RCC 7860 (cell line): ENCODE measurements at regions not wholly inside any gene's neighbourhood (a gene's known extent, or its start where the extent isn't known, plus 50 kb on each side); places are given as distances from the start of the nearest gene placed in this dataset.
A peak's percentile ranks its signal among the peaks of the same experiment; 100 is the strongest.
"Not testable (repeated sequence)": the region's sequence is repeated elsewhere in the genome, so short reads cannot be mapped to it uniquely, and the experiment has no call there.

Source experiments
- DNase-seq: peaks from one replicate; pipeline ENCODE4 v3.0.0-alpha.2; 2015; ENCODE audit warnings: low spot score
- FAIRE-seq: peaks from 2 replicates; lab custom pipeline; 2012; peaks lifted over from hg19 to GRCh38; lab: Jason Lieb, UNC

DNA sequence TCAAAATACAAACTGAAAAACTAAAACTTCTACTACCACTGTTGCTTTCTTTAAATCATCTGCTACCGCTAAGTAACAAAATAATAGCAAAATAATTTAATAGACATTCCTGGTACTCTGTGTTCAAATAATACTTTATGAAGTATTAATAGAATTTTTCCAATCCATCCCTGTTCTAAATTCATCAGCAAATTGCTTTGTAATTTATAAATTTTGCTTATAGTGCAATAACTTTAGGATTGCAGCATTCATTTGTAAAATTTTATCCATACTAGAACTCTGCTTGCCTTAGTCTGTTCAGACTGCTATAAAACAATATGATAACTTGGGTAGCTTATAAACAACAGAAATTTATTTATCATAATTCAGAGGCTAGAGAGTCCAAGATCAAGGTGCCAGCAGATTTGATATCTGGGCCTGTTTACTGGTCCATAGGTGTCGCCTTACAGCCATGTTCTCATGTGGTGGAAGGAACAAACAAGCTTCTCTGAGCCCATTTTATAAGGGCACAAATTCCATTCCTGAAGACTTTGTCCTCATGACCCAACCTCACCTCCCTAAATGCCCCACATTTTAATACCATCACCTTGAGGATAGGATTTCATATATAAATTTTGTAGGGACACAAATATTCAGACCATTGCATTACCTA, 415.1 kb upstream of the MAP2 start:
- FAIRE-seq (no peak), DNase-seq (no peak)

DNA sequence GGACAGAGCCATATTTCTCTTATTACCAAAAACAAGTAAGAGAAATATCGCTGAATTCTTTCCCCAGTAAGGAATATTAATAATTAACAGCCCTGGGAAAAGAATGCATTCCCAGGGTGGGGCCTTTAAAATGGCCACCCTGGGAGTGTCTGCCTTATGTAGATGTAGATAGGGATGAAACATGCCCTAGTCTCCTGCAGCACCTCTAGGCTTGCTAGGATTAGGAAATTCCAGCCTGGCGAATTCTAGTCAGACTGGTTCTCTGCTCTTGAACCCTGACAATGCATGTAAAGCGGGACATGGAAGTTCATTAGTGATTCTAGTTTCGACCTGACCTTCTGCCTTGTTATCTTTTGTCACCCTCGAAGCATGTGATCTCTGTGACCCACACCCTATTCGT, 405.2 kb upstream of the MAP2 start:
- DNase-seq, FAIRE-seq: not testable (repeated sequence)

DNA sequence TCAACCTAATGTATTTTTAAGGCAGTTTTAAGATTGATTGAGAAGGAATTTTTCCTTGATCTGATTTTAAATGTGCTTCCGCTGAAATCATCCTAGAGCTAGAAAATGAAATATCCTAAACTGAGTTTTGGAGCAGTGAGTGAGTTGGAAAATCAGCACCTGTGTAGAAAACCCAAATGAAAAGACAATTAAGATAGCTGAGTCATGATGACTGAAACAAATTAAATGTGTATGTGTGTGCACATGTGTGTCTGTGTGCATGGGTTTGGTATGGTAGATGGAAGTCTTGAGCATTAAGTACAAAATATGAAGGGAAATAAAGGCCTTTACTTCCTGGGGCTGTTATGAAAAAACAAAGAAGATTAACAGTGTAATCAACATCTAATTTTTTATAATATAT, 394.6 kb upstream of the MAP2 start:
- FAIRE-seq = no peak

DNA sequence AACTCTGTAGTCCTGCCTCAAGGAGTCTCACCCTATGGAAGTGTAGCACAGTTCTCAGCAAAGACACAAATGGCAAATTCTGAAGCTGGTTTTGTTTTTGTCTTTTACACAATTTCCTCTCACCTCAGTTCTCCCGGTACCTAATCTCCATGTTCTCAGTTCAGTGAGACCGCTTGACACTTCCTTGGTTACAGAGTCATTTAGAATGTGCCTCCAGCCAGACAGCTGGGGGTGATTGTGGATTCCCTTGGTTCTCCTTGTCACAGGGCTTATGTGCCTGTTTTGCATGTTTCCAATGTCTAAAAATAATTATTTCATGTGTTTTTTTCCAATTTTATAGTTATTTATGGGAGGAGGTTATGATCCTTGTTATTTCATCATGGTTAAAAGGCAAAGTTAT, 379.5 kb upstream of the MAP2 start:
- DNase-seq (no peak), FAIRE-seq (no peak)

More for the DNA sequence above, 394.6 kb upstream of the MAP2 start:
- no peak for DNase-seq

DNA sequence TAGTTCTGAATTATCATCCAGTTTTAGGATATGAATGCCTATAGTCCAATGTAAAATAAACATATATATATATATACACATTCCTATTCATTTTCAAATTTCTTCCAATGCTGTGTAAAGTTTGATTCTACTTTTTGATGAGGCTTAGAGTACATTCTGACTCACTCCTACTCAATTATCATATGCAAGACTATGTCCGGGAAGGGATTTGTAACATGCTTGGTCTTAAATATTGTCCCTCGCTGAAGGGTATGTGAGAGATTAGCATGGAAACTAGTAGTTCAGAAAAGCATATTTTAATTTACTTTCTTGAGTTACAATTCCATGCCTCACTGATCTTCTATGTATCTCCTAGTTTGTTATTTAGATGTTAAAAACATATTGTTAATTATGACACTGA, 377.7 kb upstream of the MAP2 start:
- no peak for DNase-seq
- no peak for FAIRE-seq

DNA sequence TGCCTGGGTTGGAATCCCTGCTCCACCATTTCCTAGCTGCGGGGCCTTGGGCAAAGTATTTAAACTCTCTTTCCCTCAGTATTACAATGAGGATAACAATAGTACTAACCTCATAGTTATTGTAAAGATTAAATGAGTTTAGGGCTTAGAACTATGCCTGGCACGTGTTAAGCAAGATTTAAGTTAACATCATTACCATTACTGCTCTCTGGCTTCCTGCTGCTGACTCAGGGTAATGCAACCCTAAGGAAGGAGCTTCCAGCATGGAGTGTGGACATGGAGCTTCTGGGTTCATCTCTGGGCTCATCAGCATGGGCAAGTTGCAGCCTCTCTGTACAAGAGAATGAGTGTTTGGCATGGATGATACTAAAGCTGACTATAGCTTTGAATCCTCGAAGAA, 374.2 kb upstream of the MAP2 start:
- no peak for FAIRE-seq

DNA sequence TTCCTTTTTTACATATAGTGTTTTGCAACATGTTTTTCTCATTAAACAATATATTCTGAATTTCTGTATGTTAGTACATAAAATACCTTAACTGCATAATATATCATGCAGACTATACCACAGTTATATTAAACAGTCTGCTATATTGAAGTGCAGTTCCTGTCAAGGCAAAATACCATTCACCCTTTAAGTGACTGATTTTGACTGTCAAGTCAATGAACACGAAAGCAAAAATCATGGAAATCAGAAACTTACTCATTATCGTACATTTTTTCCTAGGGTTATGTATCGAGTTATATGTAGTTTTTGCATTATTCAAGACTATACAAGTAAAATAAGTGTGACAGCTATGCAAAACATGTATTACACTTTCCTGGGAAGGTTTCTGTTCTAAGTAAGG, 361.6 kb upstream of the MAP2 start:
- FAIRE-seq = no peak
- no peak for DNase-seq

More for the DNA sequence above, 374.2 kb upstream of the MAP2 start:
- no peak for DNase-seq

DNA sequence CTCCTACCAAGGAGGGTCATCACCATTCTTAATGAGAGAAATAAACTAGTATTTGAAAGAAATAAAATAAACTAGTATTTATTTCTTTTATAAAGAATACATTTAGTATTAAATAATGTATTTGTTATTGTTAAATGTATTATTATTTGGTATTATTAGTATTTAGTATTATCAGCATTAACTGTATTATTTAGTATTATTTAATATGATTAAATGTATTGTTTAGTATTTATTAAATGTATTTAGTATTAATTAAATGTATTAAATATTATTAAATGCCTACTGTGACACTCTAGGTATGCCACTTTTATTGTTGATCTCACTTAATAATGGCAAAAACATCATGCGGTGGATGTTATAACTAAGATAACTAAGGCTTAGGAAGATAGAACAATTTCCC, 353.6 kb upstream of the MAP2 start:
- FAIRE-seq (peak; percentile 61), DNase-seq (no peak)

DNA sequence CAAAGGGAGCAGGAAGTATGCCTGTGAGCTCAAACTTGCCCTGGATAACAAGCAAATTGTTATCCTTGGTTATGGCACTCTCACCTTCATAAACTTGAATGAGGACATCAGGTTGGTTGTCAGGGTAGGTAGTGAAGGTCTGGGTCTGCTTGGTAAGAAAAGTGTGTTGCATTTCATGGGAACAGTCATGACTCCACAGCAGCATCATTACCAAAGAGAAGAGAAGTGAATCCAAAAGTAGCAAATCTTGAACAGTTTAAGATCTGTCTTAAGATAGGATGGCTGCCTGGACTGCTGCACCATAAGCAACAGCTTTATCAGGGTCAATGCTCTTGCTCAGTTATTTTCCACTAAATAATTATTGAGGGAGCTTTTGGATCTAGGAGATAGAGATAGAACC, 350.7 kb upstream of the MAP2 start:
- DNase-seq (no peak), FAIRE-seq (no peak)

DNA sequence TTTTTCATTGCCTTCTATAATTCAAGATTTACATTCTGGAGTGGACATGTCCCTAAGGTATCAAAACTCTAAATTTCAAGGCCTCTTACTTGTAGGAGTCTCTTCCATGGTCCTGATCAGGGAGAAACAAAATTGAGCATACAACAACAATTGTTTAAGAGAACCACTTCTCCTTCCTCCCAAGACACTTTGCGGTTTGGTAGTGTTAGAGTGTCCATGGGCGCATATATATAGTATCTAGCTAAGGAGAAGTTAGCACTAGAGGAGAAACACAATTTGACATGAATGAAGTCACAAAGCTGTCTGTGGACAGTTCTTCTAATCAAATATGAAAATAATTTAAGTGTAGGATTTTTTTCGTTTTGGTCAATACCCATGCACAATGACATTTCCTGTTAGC, 349.1 kb upstream of the MAP2 start:
- FAIRE-seq = no peak

DNA sequence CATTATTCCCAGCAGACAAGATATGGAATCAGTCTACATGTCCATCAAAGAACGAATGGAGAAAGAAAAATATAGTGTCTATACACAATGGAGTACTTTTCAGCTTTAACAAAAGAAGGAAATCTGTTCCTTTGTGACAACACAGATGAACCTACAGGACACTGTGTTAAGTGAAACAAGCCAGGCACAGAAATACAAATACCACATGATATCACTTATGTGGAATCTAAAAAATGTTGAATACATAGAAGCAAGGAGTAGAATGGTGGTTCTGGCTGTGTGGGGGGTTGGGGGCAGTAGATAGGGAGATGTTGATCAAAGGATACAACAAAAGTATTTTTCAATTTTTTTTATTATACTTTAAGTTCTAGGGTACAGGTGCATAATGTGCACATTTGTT, 347.7 kb upstream of the MAP2 start:
- FAIRE-seq (no peak), DNase-seq (peak; percentile 26)

More for the DNA sequence above, 349.1 kb upstream of the MAP2 start:
- DNase-seq = no peak

DNA sequence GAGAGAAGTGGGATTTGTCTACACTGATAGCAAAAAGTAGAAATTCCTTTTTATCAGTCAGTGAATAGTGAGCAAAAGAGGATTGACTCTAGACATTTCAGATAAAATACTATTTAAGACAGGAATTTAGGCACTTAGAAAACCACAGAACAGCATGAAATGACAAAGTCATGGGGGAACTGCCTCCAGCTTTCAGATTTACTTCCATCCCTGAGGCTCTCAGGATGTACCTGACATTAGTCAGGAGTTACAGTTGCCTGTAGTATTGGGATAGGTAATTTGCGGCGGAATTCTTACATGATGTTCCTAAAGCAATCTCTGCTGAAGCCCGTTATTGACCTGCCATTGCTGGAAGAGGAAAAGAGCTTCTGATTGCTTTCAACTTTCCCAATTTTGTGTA, 337.1 kb upstream of the MAP2 start:
- DNase-seq = no peak

DNA sequence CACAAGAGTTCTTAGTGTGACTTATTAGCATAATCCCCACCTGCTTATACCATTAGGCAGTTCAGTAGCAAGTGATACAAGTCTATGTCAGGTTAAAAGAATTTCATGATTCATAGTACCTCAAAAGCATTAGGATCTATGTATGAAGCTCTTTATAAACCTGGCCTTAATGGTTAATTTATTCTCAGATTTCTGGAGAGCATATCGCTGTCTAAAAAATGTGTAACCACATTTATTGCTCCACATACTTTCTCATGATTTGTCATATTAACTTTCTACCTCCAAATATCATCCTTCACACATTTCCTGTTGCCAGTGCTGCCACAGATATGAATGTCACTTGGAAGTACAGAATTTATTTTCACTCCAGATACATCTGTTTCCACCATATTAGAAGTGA, 332.8 kb upstream of the MAP2 start:
- DNase-seq = peak; percentile 93
- peak; percentile 97 for FAIRE-seq

More for the DNA sequence above, 337.1 kb upstream of the MAP2 start:
- FAIRE-seq = no peak

DNA sequence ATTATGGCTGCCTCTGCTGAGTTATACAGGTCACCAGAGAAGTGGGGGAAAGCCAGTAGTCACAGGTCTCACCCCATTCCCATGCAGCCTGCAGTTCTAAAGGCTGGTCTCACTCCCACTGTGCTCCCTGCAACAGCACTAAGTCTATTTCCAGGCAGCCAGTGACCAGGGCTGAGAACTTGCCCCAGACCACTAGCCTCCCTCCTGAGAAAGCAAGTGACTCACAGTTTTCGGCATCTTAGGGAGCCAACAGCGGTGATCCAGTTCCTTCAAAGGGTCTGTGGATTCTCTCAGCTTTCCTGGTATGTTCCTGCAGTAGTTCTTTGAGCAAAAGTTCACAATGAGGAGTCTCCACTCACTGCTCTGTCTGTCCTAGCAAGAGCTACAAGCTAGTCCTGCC, 329.6 kb upstream of the MAP2 start:
- peak; percentile 63 for DNase-seq
- peak; percentile 17 for FAIRE-seq

DNA sequence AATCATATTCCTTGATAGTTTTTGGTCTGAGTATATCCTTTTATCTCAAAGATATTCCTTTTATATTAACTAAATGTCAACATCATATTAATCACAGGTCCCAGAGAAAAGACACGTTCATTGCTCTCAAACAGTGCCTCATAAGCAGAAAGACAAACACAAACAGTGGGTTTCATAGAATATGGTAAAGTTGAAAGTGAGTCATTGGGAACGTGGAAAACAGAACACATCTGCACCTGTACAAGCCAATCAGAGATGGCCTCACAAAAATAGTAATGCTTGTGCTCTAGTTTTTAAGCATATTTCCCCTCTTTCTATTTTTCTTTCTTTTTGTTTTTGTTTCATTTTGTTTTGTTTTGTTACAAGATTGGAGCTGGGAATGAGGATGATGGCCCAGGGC, 328.4 kb upstream of the MAP2 start:
- no peak for FAIRE-seq
- DNase-seq = no peak

DNA sequence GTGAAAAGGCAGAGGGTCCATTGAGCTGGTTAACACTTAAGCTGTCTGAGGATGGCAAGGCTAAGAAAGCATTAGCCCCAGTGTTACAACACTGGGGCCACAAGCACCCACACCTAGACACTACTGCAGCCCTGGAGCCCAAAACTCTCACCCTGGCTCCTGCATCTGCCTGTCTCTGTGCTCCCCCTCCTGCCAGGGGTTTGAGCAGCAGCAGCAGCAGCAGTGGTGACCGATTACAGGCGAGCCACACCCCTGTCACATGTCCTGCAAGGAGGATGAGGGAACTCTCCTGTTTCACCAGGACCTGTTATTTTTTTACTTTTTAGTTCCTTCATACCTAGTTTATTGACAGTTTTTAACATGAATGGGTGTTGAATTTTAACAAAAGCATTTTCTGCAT, 326.7 kb upstream of the MAP2 start:
- DNase-seq (no peak), FAIRE-seq (no peak)

DNA sequence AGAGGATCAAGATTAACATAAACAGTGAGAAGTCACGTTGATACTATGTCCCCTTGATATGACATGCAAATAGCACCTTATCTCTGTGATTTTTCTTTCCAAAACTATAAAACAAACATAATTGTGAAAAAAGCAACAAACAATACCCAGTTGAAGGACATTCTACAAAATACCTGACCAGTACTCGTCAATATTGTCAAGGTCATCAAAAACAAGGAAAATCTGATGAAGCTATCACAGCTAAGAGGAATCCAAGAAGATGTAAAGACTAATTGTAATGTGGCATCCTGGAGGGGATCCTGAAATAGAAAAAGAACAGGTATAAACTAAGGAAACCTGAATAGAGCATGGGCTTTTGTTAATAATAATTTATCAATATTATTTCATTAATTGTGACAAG, 321.5 kb upstream of the MAP2 start:
- no peak for FAIRE-seq
- DNase-seq = no peak

DNA sequence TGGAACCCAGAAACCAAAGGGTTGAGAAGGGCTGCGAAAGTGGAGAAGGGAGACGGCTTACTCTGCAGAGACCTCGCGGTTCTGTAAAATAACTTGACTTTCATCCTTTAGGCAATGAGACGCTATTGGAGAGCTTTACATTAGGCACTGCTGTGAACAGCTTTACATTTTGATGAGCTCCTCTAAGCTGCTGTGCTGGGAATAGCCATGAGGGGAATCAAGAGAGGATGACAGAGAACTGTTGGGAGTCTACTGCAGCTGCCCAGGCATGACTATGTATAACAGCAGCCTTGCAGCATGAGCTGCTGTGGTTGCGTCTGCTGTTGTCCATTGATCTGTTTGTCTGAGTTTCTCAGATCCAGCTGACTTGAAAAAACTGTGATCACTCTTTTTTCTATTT, 310.8 kb upstream of the MAP2 start:
- FAIRE-seq (no peak), DNase-seq (no peak)

DNA sequence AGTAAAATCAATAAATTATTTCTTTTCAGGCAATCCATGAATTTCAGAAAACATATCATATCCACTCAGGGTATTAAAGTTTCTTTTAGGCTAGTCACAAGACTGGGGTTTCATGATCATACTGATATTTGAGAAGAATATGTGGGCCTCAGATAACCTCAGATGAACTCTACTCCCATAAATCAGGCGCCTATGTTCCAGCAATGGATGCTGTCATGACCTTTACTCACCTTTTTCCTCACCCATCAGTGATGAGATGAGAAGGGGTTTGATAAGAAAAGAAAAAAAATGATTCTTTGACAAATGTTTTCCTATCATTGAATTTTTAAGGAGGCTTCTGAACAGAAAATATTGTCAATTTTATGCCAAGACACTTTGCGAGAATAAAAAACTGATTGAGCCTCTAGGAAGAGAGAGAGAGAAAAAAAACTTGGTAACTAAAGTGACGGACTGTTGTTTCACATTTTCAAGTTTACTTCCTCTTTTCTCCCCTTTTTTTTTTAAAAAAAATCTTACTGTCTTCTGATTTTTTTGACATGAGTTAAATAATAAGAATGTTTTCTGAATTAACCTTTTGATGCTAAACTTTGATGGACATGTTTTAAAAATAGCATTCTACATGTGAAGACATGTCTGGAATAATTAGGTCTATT, 309.1 kb upstream of the MAP2 start:
- DNase-seq (no peak), FAIRE-seq (no peak)

DNA sequence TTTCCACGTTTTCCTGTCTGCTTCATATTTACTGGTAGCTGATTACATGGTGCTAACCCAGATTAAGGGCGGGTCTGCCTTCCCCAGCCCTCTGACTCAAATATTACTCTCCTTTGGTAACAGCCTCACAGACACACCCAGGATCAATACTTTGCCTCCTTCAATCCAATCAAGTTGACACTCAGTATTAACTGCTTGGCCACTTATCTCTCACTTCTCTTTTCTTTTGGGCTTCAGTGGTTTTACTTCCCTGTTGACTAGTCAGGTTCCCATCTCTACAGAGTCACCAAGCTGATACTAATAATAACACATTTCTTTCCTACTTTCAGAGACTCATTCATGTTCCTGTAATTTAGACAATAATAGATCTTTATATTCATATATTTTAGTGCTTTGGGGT, 302.2 kb upstream of the MAP2 start:
- FAIRE-seq (no peak), DNase-seq (no peak)

DNA sequence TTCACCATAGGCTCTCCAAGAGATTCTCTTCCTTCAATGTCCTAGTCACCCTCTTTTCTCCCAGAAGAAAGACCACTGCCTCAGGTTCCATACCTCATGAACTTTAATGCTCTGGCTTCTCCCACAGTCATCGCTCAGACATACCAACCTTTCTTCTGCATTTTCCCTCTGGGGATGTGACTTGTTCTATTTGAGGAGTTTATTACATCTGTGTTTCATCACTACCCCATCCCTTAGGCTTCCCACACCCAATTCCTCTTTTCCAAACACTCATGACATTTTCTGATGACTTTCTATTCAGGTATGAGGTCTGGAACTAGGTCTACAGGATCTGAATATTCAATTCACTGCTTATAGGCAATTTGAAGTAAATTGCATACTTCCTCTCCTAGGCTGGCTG, 298.6 kb upstream of the MAP2 start:
- FAIRE-seq = no peak
- DNase-seq = no peak

DNA sequence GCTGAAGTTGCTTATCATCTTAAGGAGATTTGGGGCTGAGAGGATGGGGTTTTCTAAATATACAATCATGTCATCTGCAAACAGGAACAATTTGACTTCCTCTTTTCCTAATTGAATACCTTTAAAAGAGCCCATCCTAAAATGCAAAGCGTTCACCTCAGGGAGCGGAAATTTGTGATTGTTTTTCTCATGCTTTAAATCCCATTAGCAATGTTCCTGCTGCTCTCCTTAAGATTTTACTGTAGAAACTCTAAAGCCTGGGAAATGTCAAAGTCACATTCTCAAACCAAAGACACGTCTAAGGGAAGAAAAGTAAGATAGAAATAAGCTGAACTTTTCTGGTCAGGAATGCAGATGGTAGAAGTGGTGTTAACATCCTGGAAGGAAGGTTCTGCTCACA, 285.8 kb upstream of the MAP2 start:
- DNase-seq = no peak
- no peak for FAIRE-seq

DNA sequence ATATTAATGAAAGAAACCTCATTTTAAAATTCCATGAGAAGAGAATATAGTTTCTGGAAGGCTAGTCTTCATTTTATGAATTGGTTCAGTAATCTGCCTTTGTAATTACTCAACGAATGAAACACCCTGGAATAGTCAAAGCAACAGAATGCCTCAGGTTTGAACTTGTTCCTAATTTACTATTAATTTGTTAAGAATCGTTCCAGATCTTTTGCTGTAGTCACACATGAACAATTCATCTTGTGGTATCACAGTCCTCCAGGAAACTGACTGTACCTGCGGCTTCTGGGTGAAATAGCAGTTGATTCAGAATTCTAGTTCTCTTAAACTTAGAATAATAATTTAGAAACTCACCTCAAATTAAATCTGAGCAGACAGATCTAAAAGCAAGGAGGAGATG, 282.7 kb upstream of the MAP2 start:
- DNase-seq (no peak), FAIRE-seq (no peak)
